C4-2B (cell line): ENCODE measurements at regions not wholly inside any gene's neighbourhood (a gene's known extent, or its start where the extent isn't known, plus 50 kb on each side); places are given as distances from the start of the nearest gene placed in this dataset.
"Not testable (repeated sequence)": the region's sequence is repeated elsewhere in the genome, so short reads cannot be mapped to it uniquely, and the experiment has no call there.

ENCODE experiments used
- CTCF ChIP-seq: fragments of 450-650 bp; conservative IDR thresholded peaks from 2 replicates; pipeline ENCODE4 v1.5.1; 2017; ENCODE audit warnings: mild to moderate bottlenecking
- ZFX ChIP-seq: fragments of 450-650 bp; IDR thresholded peaks from 2 replicates; pipeline ENCODE4 v1.6.1; 2017

- not testable (repeated sequence) for TF ChIP-seq CTCF, ZFX
These were observed 466.1 kb upstream of the BRINP3 start for GRCh38 chr1:190943722-190944121.
